DMS114 treated with DMSO at 0.1 percent for 48 hours (cell line): ENCODE measurements at regions not wholly inside any gene's neighbourhood (a gene's known extent, or its start where the extent isn't known, plus 50 kb on each side); places are given as distances from the start of the nearest gene placed in this dataset.

ENCODE experiments used
- DNase-seq: peaks from one replicate; lab custom pipeline; 2025; ENCODE audit not compliant: unreplicated experiment; lab: John Stamatoyannopoulos, UW

GRCh38 chr3:127356381-127356780 is 68.5 kb upstream of the PRR20G start:
- no peak for DNase-seq

- DNase-seq, result no peak
These were observed 66.9 kb upstream of the PRR20G start for GRCh38 chr3:127354761-127355160.

- DNase-seq, result no peak
These were observed 64.8 kb upstream of the PRR20G start for GRCh38 chr3:127352612-127353011.

GRCh38 chr3:127351775-127352350 is 64.0 kb upstream of the PRR20G start:
- no peak for DNase-seq

GRCh38 chr3:127351321-127351720 is 63.5 kb upstream of the PRR20G start:
- DNase-seq, result no peak

- DNase-seq, result no peak
These were observed 62.6 kb upstream of the PRR20G start for GRCh38 chr3:127350172-127351050.

GRCh38 chr3:127349501-127350171 is 61.8 kb upstream of the PRR20G start:
- DNase-seq, result no peak

GRCh38 chr3:127342735-127343134 is 54.9 kb upstream of the PRR20G start:
- DNase-seq, result no peak

- DNase-seq, result no peak
These were observed 52.3 kb upstream of the PRR20G start for GRCh38 chr3:127339928-127340861.

- no peak for DNase-seq
These were observed 51.2 kb upstream of the PRR20G start for GRCh38 chr3:127339016-127339415.

- DNase-seq, result no peak
These were observed 50.2 kb upstream of the PRR20G start for GRCh38 chr3:127337911-127338531.
